Loucy (cell line): ENCODE measurements at regions not wholly inside any gene's neighbourhood (a gene's known extent, or its start where the extent isn't known, plus 50 kb on each side); places are given as distances from the start of the nearest gene placed in this dataset.

ENCODE experiments used
- H2AFZ ChIP-seq: fragments of 200-600 bp; sonication (generic); 2 replicates; pipeline ENCODE4 v1.6.0; 2016; ENCODE audit warnings: antibody characterized with exemption, mild to moderate bottlenecking, low read length, moderate library complexity
- H3F3A ChIP-seq: fragments of 200-600 bp; 2 replicates; pipeline ENCODE4 v1.6.0; 2016; ENCODE audit warnings: antibody characterized with exemption, low read depth, mild to moderate bottlenecking
- H3K27me3 ChIP-seq: fragments of 200-600 bp; sonication (generic); 2 replicates; pipeline ENCODE4 v1.6.1; 2014; ENCODE audit warnings: low read length, mild to moderate bottlenecking; ENCODE audit not compliant: insufficient read depth, poor library complexity, severe bottlenecking
- H3K36me3 ChIP-seq: fragments of 200-600 bp; sonication (generic); 2 replicates; pipeline ENCODE4 v1.6.1; 2016; ENCODE audit warnings: low read length; ENCODE audit not compliant: insufficient read depth
- H3K4me1 ChIP-seq: fragments of 200-600 bp; sonication (generic); 2 replicates; pipeline ENCODE4 v1.5.1; 2014; ENCODE audit warnings: low read length, mild to moderate bottlenecking; ENCODE audit not compliant: insufficient read depth, poor library complexity, severe bottlenecking
- H3K4me2 ChIP-seq: fragments of 200-600 bp; sonication (generic); 2 replicates; pipeline ENCODE4 v1.6.0; 2014; ENCODE audit warnings: antibody characterized with exemption, low read length, low read depth, mild to moderate bottlenecking; ENCODE audit not compliant: poor library complexity, severe bottlenecking
- H3K4me3 ChIP-seq: fragments of 200-600 bp; sonication (generic); 2 replicates; pipeline ENCODE4 v1.5.1; 2014; ENCODE audit warnings: low read length, mild to moderate bottlenecking, mixed read lengths; ENCODE audit not compliant: poor library complexity, severe bottlenecking
- H3K79me2 ChIP-seq: fragments of 200-600 bp; sonication (generic); 2 replicates; pipeline ENCODE4 v1.6.1; 2014; ENCODE audit warnings: low read length; ENCODE audit not compliant: insufficient read depth
- H3K9ac ChIP-seq: fragments of 200-600 bp; sonication (generic); 2 replicates; pipeline ENCODE4 v1.6.0; 2014; ENCODE audit warnings: mild to moderate bottlenecking, low read depth, low read length, moderate library complexity; ENCODE audit not compliant: poor library complexity, severe bottlenecking
- H3K9me2 ChIP-seq: fragments of 200-600 bp; sonication (generic); replicated peaks from 2 replicates; pipeline ENCODE4 v1.6.1; 2016; ENCODE audit warnings: low read depth, low read length, mixed read lengths
- H3K9me3 ChIP-seq: fragments of 200-600 bp; sonication (generic); 2 replicates; pipeline ENCODE4 v1.6.1; 2014; ENCODE audit warnings: mild to moderate bottlenecking, antibody characterized with exemption, low read length, low read depth; ENCODE audit not compliant: insufficient read depth
- H4K20me1 ChIP-seq: fragments of 200-600 bp; sonication (generic); 2 replicates; pipeline ENCODE4 v1.6.0; 2014; ENCODE audit warnings: antibody characterized with exemption, low read length, mild to moderate bottlenecking; ENCODE audit not compliant: insufficient read depth, poor library complexity, severe bottlenecking
- CTCF ChIP-seq: fragments of 200-600 bp; sonication (generic); conservative IDR thresholded peaks from 2 replicates; pipeline ENCODE4 v1.5.1; 2014; ENCODE audit warnings: mild to moderate bottlenecking, antibody characterized with exemption, low read length
- EZH2phosphoT487 ChIP-seq: fragments of 200-600 bp; IDR thresholded peaks from 2 replicates; pipeline ENCODE4 v1.6.1; 2018; ENCODE audit warnings: antibody characterized with exemption, mild to moderate bottlenecking, moderate library complexity, borderline replicate concordance

- Histone ChIP-seq H3F3A (no peaks in the 10 kb centered on the region), H3K4me2 (peak overlapping the region; percentile 22), H3K9ac (no peak overlapping the region), H3K4me1 (peaks cover 4% of the 10 kb centered on the region), H3K9me2 (no peaks in the 10 kb centered on the region), H3K4me3 (no peak overlapping the region), H2AFZ (no peak overlapping the region), H3K9me3 (no peaks in the 10 kb centered on the region), H3K27me3 (no peaks in the 10 kb centered on the region), H4K20me1 (no peaks in the 10 kb centered on the region), H3K36me3 (no peaks in the 10 kb centered on the region), H3K79me2 (no peaks in the 10 kb centered on the region)
- TF ChIP-seq CTCF (no peak), EZH2phosphoT487 (no peak)
These were observed 260.5 kb downstream of the C3orf38 start for GRCh38 chr3:88410259-88410658.

GRCh38 chr3:88412346-88412745 lies 262.6 kb downstream of the C3orf38 start:
- Histone ChIP-seq H2AFZ (no peak overlapping the region), H4K20me1 (no peaks in the 10 kb centered on the region), H3K4me1 (peaks cover 4% of the 10 kb centered on the region), H3K79me2 (no peaks in the 10 kb centered on the region), H3K4me3 (no peak overlapping the region), H3K9me3 (no peaks in the 10 kb centered on the region), H3K9ac (no peak overlapping the region), H3K36me3 (no peaks in the 10 kb centered on the region), H3K9me2 (no peaks in the 10 kb centered on the region), H3K27me3 (no peaks in the 10 kb centered on the region), H3F3A (no peaks in the 10 kb centered on the region), H3K4me2 (no peak overlapping the region)
- TF ChIP-seq EZH2phosphoT487: no peak
- TF ChIP-seq CTCF: no peak

- Histone ChIP-seq H3K9ac (no peak overlapping the region), H3K27me3 (no peaks in the 10 kb centered on the region), H3K4me2 (no peak overlapping the region), H3K36me3 (no peaks in the 10 kb centered on the region), H3K9me2 (no peaks in the 10 kb centered on the region), H3K79me2 (no peaks in the 10 kb centered on the region), H3K9me3 (no peaks in the 10 kb centered on the region), H4K20me1 (no peaks in the 10 kb centered on the region), H3K4me1 (no peaks in the 10 kb centered on the region), H3F3A (no peaks in the 10 kb centered on the region), H2AFZ (no peak overlapping the region), H3K4me3 (no peak overlapping the region)
- TF ChIP-seq CTCF: no peak
- TF ChIP-seq EZH2phosphoT487: no peak
These were observed 266.7 kb downstream of the C3orf38 start for GRCh38 chr3:88416436-88416835.
